Panc1 (cell line): ENCODE measurements at regions not wholly inside any gene's neighbourhood (a gene's known extent, or its start where the extent isn't known, plus 50 kb on each side); places are given as distances from the start of the nearest gene placed in this dataset.

ENCODE experiments used
- CTCF ChIP-seq: fragments of 450-650 bp; IDR thresholded peaks from 2 replicates; pipeline ENCODE4 v1.5.1; 2017; ENCODE audit warnings: mild to moderate bottlenecking
- SIN3A ChIP-seq: IDR thresholded peaks from 2 replicates; pipeline ENCODE4 v1.6.1; 2012; ENCODE audit warnings: low read depth, mild to moderate bottlenecking, low read length, moderate library complexity, borderline replicate concordance; ENCODE audit not compliant: insufficient read depth
- TCF7L2 ChIP-seq: IDR thresholded peaks from 2 replicates; pipeline ENCODE4 v1.6.1; 2011; ENCODE audit warnings: mild to moderate bottlenecking, low read depth, low read length, inconsistent platforms

- TF ChIP-seq CTCF (no peak), TCF7L2 (no peak), SIN3A (no peak)
Observed at GRCh38 chr17:72362376-72363088, 241.7 kb downstream of the SOX9 start.
